Peyer's patch (tissue), 4 donors: ENCODE measurements at regions not wholly inside any gene's neighbourhood (a gene's known extent, or its start where the extent isn't known, plus 50 kb on each side); places are given as distances from the start of the nearest gene placed in this dataset.

ENCODE experiments used
- DNase-seq, 3 donors: peaks; one replicate each; pipeline ENCODE4 v3.0.0-alpha.2; 2017 to 2019
- H3K27ac ChIP-seq, 4 donors: fragments of 200-600 bp; sonication (generic); one replicate each; pipeline ENCODE4 v1.5.1; 2016 to 2019
- H3K27me3 ChIP-seq, 2 donors: fragments of 200-600 bp; sonication (generic); one replicate each; pipeline ENCODE4 v1.5.1; 2019
- H3K36me3 ChIP-seq, 3 donors: fragments of 200-600 bp; sonication (generic); one replicate each; pipeline ENCODE4 v1.5.1; 2016 to 2019
- H3K4me1 ChIP-seq, 4 donors: fragments of 200-600 bp; sonication (generic); one replicate each; pipeline ENCODE4 v1.5.1; 2016 to 2019
- H3K4me3 ChIP-seq, 4 donors: fragments of 200-600 bp; sonication (generic); 1 replicate in 3 of 4; 2 replicates in 1 of 4; pipeline ENCODE4 v1.5.1; 2016 to 2019; ENCODE audit warnings: mild to moderate bottlenecking in 1 of 4
- H3K9me3 ChIP-seq, 4 donors: fragments of 200-600 bp; sonication (generic); one replicate each; pipeline ENCODE4 v1.5.1; 2016 to 2019; ENCODE audit warnings: mild to moderate bottlenecking in 1 of 4
- CTCF ChIP-seq, 6 experiments: fragments of 450-650 bp in 4 of 6; fragments of 200-600 bp in 2 of 6; sonication (generic) in 1 of 6; IDR thresholded peaks; one replicate each; pipeline ENCODE4 v1.5.1; 2017 to 2019; ENCODE audit warnings: antibody characterized with exemption in 6 of 6, mild to moderate bottlenecking in 3 of 6, moderate library complexity in 1 of 6
- POLR2A ChIP-seq, 2 donors: fragments of 450-650 bp; IDR thresholded peaks; one replicate each; pipeline ENCODE4 v1.5.1; 2017; ENCODE audit warnings: antibody characterized with exemption in 2 of 2, mild to moderate bottlenecking in 2 of 2, moderate library complexity in 2 of 2

DNA sequence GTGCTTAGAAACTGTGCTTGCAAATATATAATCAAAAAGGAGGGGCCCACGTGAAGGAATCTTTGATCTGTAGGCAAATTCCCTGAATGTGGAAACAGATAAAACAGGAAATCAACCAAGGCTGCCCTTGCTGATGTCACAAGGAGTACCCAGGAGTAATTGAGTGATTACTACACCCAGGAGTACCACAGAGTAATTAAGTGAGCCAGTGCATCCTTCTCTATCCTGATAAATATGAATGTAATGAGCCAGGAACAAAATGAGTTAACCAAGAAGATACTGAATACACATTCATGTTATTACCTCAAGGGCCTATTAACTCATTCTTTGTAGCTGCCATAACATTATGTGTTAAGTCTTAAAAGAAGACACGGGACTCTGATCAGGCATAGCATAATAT lies 87.3 kb upstream of the POU1F1 start:
- Histone ChIP-seq H3K4me3 (no peak overlapping the region), H3K27ac (no peak overlapping the region), H3K36me3 (no peaks in the 10 kb centered on the region), H3K9me3 (no peaks in the 10 kb centered on the region), H3K27me3 (no peaks in the 10 kb centered on the region), H3K4me1 (no peaks in the 10 kb centered on the region)
- DNase-seq, result no peak
- TF ChIP-seq POLR2A (IDR thresholded peaks at IDR 0.05) (no peak), CTCF (IDR thresholded peaks at IDR 0.05) (no peak)

- Histone ChIP-seq H3K9me3 (no peaks in the 10 kb centered on the region), H3K36me3 (no peaks in the 10 kb centered on the region), H3K4me1 (no peaks in the 10 kb centered on the region), H3K4me3 (no peak overlapping the region), H3K27me3 (no peaks in the 10 kb centered on the region), H3K27ac (no peak overlapping the region)
- no peak for DNase-seq
- no peak for TF ChIP-seq POLR2A (IDR thresholded peaks at IDR 0.05)
- TF ChIP-seq CTCF (IDR thresholded peaks at IDR 0.05), result no peak
Measured at GRCh38 chr3:87361956-87362355, 85.6 kb upstream of the POU1F1 start.

- no peak for TF ChIP-seq POLR2A (IDR thresholded peaks at IDR 0.05)
- no peak for TF ChIP-seq CTCF (IDR thresholded peaks at IDR 0.05)
- Histone ChIP-seq H3K9me3 (no peaks in the 10 kb centered on the region), H3K4me3 (no peak overlapping the region), H3K27ac (no peak overlapping the region), H3K4me1 (no peaks in the 10 kb centered on the region), H3K36me3 (no peaks in the 10 kb centered on the region), H3K27me3 (no peaks in the 10 kb centered on the region)
- DNase-seq, result no peak
Measured at GRCh38 chr3:87361271-87361670, 84.9 kb upstream of the POU1F1 start.

GRCh38 chr3:87359826-87360225 lies 83.4 kb upstream of the POU1F1 start:
- DNase-seq, result no peak
- Histone ChIP-seq H3K4me1 (no peaks in the 10 kb centered on the region), H3K27ac (no peak overlapping the region), H3K9me3 (no peaks in the 10 kb centered on the region), H3K36me3 (no peaks in the 10 kb centered on the region), H3K27me3 (no peaks in the 10 kb centered on the region), H3K4me3 (no peak overlapping the region)
- TF ChIP-seq POLR2A (IDR thresholded peaks at IDR 0.05) (no peak), CTCF (IDR thresholded peaks at IDR 0.05) (no peak)

DNA sequence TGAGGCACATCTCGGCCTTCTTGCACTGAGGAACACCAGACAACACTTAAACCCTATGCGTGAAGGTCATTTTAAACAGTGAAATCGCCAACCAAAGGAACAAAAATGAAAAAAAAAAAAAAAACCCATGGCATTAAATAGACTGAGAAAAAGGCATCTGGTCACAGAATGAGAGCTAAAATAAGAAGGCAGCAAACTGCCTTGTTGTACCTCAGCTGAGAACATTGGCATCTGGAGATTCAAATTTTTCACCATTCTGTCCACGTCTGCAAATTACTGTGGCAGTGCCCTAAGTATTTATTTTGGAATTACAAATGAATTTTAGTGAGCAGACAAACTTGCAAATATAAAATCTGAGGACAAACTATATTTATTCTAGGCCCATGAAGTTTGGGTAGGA lies 82.6 kb upstream of the POU1F1 start:
- Histone ChIP-seq H3K27ac (no peak overlapping the region), H3K27me3 (no peaks in the 10 kb centered on the region), H3K9me3 (no peaks in the 10 kb centered on the region), H3K4me1 (no peaks in the 10 kb centered on the region), H3K36me3 (no peaks in the 10 kb centered on the region), H3K4me3 (no peak overlapping the region)
- no peak for DNase-seq
- no peak for TF ChIP-seq CTCF (IDR thresholded peaks at IDR 0.05)

GRCh38 chr3:87358066-87358465 lies 81.7 kb upstream of the POU1F1 start:
- no peak for DNase-seq
- H3K27ac ChIP-seq, result no peak overlapping the region
- H3K4me1 ChIP-seq, result no peaks in the 10 kb centered on the region
- no peak for TF ChIP-seq CTCF (IDR thresholded peaks at IDR 0.05)
- TF ChIP-seq POLR2A (IDR thresholded peaks at IDR 0.05), result no peak
- H3K36me3 ChIP-seq, result no peaks in the 10 kb centered on the region
- H3K27me3 ChIP-seq, result no peaks in the 10 kb centered on the region
- no peak overlapping the region for H3K4me3 ChIP-seq
- no peaks in the 10 kb centered on the region for H3K9me3 ChIP-seq
